CD14-positive monocyte (primary cell): ENCODE measurements at regions not wholly inside any gene's neighbourhood (a gene's known extent, or its start where the extent isn't known, plus 50 kb on each side); places are given as distances from the start of the nearest gene placed in this dataset.
"Not testable (repeated sequence)": the region's sequence is repeated elsewhere in the genome, so short reads cannot be mapped to it uniquely, and the experiment has no call there.

Experiments used
- DNase-seq, 3 donors: peaks; one replicate each; pipeline ENCODE4 v3.0.0-alpha.2; 2011 to 2022
- H2AFZ ChIP-seq: 2 replicates; pipeline ENCODE4 v1.6.0; 2012; ENCODE audit warnings: mild to moderate bottlenecking, low read depth, low read length, inconsistent platforms; ENCODE audit not compliant: insufficient read depth, poor library complexity, severe bottlenecking
- H3K27ac ChIP-seq, 2 donors: 1 replicate in 1 of 2; 2 replicates in 1 of 2; pipeline ENCODE4 v1.5.1; 2012 to 2013; ENCODE audit warnings: low read length in 2 of 2, control low read depth in 1 of 2, inconsistent platforms in 1 of 2, low read depth in 1 of 2, mild to moderate bottlenecking in 1 of 2
- H3K27me3 ChIP-seq, 2 donors: one replicate each; pipeline versions ENCODE4 v1.6.0 to v1.6.1; 2011 to 2013; ENCODE audit warnings: low read length in 2 of 2; ENCODE audit not compliant: control insufficient read depth in 2 of 2, insufficient read depth in 2 of 2
- H3K36me3 ChIP-seq, 2 donors: replicated peaks in 1 of 2; 1 replicate in 1 of 2; 2 replicates in 1 of 2; pipeline versions ENCODE4 v1.5.1 to v1.6.1; 2012 to 2013; ENCODE audit warnings: low read length in 2 of 2, control low read depth in 1 of 2, inconsistent platforms in 1 of 2, mild to moderate bottlenecking in 1 of 2; ENCODE audit not compliant: insufficient read depth in 2 of 2, control insufficient read depth in 1 of 2
- H3K4me1 ChIP-seq, 2 donors: 1 replicate in 1 of 2; 2 replicates in 1 of 2; pipeline versions ENCODE4 v1.5.1 to v1.6.1; 2012 to 2013; ENCODE audit warnings: low read length in 2 of 2, control low read depth in 1 of 2, inconsistent platforms in 1 of 2, mild to moderate bottlenecking in 1 of 2, moderate library complexity in 1 of 2; ENCODE audit not compliant: insufficient read depth in 2 of 2, control insufficient read depth in 1 of 2
- H3K4me2 ChIP-seq: replicated peaks from 2 replicates; pipeline ENCODE3; 2012; ENCODE audit warnings: low read length, moderate library complexity, mild to moderate bottlenecking; ENCODE audit not compliant: poor library complexity, severe bottlenecking; ENCODE audit errors: extremely low read depth
- H3K4me3 ChIP-seq, 3 experiments: fragments of 200-600 bp in 1 of 3; sonication (generic) in 1 of 3; replicated peaks in 1 of 3; 1 replicate in 2 of 3; 2 replicates in 1 of 3; pipeline ENCODE4 v1.5.1; 2011 to 2013; ENCODE audit warnings: low read length in 3 of 3, mild to moderate bottlenecking in 3 of 3, control low read depth in 2 of 3, low read depth in 2 of 3, inconsistent platforms in 1 of 3, moderate library complexity in 1 of 3
- H3K79me2 ChIP-seq: 2 replicates; pipeline ENCODE4 v1.6.0; 2012; ENCODE audit warnings: mild to moderate bottlenecking, control low read depth, inconsistent platforms, low read length, moderate library complexity; ENCODE audit not compliant: insufficient read depth
- H3K9ac ChIP-seq: 2 replicates; pipeline ENCODE4 v1.6.0; 2017; ENCODE audit warnings: low read length, mild to moderate bottlenecking; ENCODE audit not compliant: insufficient read depth, poor library complexity, severe bottlenecking
- H3K9me3 ChIP-seq, 2 donors: replicated peaks in 1 of 2; 1 replicate in 1 of 2; 2 replicates in 1 of 2; pipeline versions ENCODE4 v1.5.1 to v1.6.1; 2012 to 2013; ENCODE audit warnings: low read length in 2 of 2, control low read depth in 1 of 2; ENCODE audit not compliant: control insufficient read depth in 1 of 2, insufficient read depth in 1 of 2
- H4K20me1 ChIP-seq: 2 replicates; pipeline ENCODE4 v1.6.0; 2012; ENCODE audit warnings: mild to moderate bottlenecking, low read length, control low read depth, moderate library complexity; ENCODE audit not compliant: insufficient read depth
- H3K27ac Mint-ChIP-seq, 7 donors: one replicate each; pipeline ENCODE4 v1.8.0; 2020; ENCODE audit warnings: mild to moderate bottlenecking in 7 of 7, mixed read lengths in 7 of 7, moderate library complexity in 6 of 7, inconsistent platforms in 2 of 7
- H3K27me3 Mint-ChIP-seq, 3 donors: one replicate each; pipeline ENCODE4 v1.8.0; 2021 to 2022; ENCODE audit warnings: low read depth in 3 of 3, mild to moderate bottlenecking in 3 of 3, mixed read lengths in 3 of 3, moderate library complexity in 3 of 3, inconsistent platforms in 1 of 3
- H3K36me3 Mint-ChIP-seq, 2 donors: one replicate each; pipeline ENCODE4 v1.8.0; 2020; ENCODE audit warnings: mixed read lengths in 2 of 2, inconsistent platforms in 1 of 2, mild to moderate bottlenecking in 1 of 2
- H3K4me1 Mint-ChIP-seq: one replicate; pipeline ENCODE4 v1.8.0; 2020; ENCODE audit warnings: mild to moderate bottlenecking, mixed read lengths
- H3K4me3 Mint-ChIP-seq, 2 donors: one replicate each; pipeline ENCODE4 v1.8.0; 2020; ENCODE audit warnings: mild to moderate bottlenecking in 2 of 2, mixed read lengths in 2 of 2, moderate library complexity in 1 of 2
- H3K9me3 Mint-ChIP-seq, 7 donors: one replicate each; pipeline ENCODE4 v1.8.0; 2020 to 2022; ENCODE audit warnings: mixed read lengths in 7 of 7, mild to moderate bottlenecking in 6 of 7, moderate library complexity in 6 of 7, inconsistent platforms in 2 of 7
- WGBS: methylation state at CpG from one replicate; pipeline ENCODE4 v1.1.5; 2013; ENCODE audit warnings: missing lambda C conversion rate; ENCODE audit not compliant: insufficient coverage; 5-methylcytosine and 5-hydroxymethylcytosine counted together
- intact Hi-C, 2 donors: fragments of 100-400 bp; cut with micrococcal nuclease; formaldehyde crosslinking; loops; one replicate each; pipeline versions ENCODE4 v1.15.0 to v1.15.1; 2023
- TF ChIP-seq, protein P1 (sequence below): fragments of 200-600 bp; IDR thresholded peaks from one replicate; pipeline ENCODE4 v1.8.0; 2022; ENCODE audit warnings: antibody characterized with exemption, mild to moderate bottlenecking

DNA sequence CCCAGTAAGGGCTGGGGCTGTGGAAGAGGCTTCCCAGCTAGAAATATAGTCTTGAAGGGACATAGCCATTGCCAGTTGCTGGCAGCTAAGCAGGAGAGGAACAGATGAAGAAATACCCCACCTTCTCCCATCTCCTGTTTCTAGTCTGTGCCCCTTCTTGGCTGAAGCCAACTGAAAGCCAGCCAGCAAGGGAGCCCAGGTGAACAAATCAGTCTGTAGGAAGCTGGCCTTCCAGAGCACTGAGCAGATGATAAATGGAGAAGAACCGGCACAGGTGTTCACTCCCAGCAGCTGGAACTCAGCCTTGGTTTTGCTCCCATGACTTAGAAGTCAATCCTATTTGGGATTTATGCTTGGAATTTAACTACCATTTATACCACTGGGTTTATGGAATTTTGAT lies 69.2 kb upstream of the DHX40 start:
- intact Hi-C loops, result no loop called here
- Mint-ChIP-seq H3K27me3 (peaks cover 1 to 2% (median 1%) of the 10 kb centered on the region in 3 donors), H3K4me1 (no peaks in the 10 kb centered on the region), H3K4me3 (no peak overlapping the region), H3K9me3 (peaks cover 0 to 2% (median 0%) of the 10 kb centered on the region in 7 donors), H3K36me3 (no peaks in the 10 kb centered on the region), H3K27ac (no peak overlapping the region)
- Histone ChIP-seq H3K27me3 (no peaks in the 10 kb centered on the region), H4K20me1 (no peaks in the 10 kb centered on the region), H3K9me3 (no peaks in the 10 kb centered on the region), H3K4me2 (no peak overlapping the region), H3K79me2 (no peaks in the 10 kb centered on the region), H2AFZ (no peak overlapping the region), H3K4me3 (no peak overlapping the region), H3K4me1 (no peaks in the 10 kb centered on the region), H3K36me3 (no peaks in the 10 kb centered on the region), H3K27ac (no peak overlapping the region), H3K9ac (no peak overlapping the region)
- TF ChIP-seq, protein P1, sequence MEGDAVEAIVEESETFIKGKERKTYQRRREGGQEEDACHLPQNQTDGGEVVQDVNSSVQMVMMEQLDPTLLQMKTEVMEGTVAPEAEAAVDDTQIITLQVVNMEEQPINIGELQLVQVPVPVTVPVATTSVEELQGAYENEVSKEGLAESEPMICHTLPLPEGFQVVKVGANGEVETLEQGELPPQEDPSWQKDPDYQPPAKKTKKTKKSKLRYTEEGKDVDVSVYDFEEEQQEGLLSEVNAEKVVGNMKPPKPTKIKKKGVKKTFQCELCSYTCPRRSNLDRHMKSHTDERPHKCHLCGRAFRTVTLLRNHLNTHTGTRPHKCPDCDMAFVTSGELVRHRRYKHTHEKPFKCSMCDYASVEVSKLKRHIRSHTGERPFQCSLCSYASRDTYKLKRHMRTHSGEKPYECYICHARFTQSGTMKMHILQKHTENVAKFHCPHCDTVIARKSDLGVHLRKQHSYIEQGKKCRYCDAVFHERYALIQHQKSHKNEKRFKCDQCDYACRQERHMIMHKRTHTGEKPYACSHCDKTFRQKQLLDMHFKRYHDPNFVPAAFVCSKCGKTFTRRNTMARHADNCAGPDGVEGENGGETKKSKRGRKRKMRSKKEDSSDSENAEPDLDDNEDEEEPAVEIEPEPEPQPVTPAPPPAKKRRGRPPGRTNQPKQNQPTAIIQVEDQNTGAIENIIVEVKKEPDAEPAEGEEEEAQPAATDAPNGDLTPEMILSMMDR, result no peak
- no peak for DNase-seq
- no CpG with 5 or more reads among the region's 1 CpG for WGBS

DNA sequence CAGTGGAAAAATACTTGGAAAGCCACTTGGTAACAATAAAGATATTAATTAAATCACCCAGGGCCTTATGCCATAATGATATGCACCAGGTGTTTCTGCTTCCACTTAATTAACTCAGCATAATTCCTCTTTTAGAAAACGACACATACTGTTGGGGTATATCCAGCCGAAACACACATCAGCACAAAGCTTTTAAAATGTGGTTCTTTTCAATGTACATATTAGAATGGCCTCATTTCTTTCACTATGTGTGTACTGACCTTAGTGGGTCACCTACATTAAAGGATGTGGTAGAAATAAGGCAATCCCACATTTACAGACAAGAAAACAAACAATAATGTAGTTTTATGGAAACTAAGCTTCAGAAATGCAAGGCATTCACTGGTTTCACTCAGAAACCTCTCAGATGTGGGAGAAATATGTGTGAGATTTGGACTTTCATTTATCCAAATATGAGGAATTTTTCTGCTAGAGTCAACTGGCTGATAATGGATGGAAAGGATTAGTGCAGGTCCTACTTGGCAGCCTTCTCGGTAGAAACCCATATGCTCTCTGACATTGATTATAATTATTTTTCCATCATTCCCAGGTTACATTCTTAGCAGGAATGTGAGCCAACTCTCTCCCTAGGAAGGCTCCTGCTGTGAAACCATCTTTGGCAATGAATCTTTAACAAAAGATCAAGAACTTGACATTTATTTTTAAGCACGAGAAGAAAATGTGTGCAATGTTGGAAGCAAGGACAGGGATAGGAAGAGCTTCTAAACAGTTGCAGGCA lies 66.7 kb upstream of the DHX40 start:
- H4K20me1 ChIP-seq, result no peaks in the 10 kb centered on the region
- WGBS, result no CpG with 5 or more reads among the region's 4 CpGs
- Mint-ChIP-seq H3K4me3 (no peak overlapping the region), H3K9me3 (peaks cover 0 to 2% (median 0%) of the 10 kb centered on the region in 7 donors), H3K27ac (no peak overlapping the region), H3K4me1 (no peaks in the 10 kb centered on the region), H3K27me3 (peaks cover 1 to 3% (median 2%) of the 10 kb centered on the region in 3 donors), H3K36me3 (no peaks in the 10 kb centered on the region)
- no peak for DNase-seq
- no peak overlapping the region for H3K4me3 ChIP-seq
- TF ChIP-seq, protein P1, result no peak
- no peaks in the 10 kb centered on the region for H3K4me1 ChIP-seq
- H2AFZ ChIP-seq, result no peak overlapping the region
- no peak overlapping the region for H3K27ac ChIP-seq
- no peak overlapping the region for H3K4me2 ChIP-seq
- H3K36me3 ChIP-seq, result no peaks in the 10 kb centered on the region
- H3K27me3 ChIP-seq, result no peaks in the 10 kb centered on the region
- H3K79me2 ChIP-seq, result no peaks in the 10 kb centered on the region
- no peaks in the 10 kb centered on the region for H3K9me3 ChIP-seq
- no peak overlapping the region for H3K9ac ChIP-seq
- intact Hi-C loops, result no loop called here

DNA sequence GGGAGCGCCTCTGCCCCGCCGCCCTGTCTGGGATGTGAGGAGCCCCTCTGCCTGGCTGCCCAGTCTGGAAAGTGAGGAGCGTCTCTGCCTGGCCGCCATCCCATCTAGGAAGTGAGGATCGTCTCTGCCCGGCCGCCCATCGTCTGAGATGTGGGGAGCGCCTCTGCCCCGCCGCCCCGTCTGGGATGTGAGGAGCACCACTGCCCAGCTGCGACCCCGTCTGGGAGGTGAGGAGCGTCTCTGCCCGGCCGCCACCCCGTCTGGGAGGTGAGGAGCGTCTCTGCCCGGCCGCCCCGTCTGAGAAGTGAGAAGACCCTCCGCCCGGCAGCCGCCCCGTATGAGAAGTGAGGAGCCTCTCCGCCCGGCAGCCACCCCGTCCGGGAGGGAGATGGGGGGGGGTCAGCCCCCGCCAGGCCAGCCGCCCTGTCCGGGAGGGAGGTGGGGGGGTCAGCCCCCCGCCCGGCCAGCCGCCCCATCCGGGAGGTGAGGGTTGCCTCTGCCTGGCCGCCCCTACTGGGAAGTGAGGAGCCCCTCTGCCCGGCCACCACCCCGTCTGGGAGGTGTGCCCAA lies 65.2 kb upstream of the DHX40 start:
- intact Hi-C loops, H3K27ac Mint-ChIP-seq, H2AFZ ChIP-seq, H3K4me3 ChIP-seq, H3K36me3 ChIP-seq, H3K9me3 ChIP-seq, H3K36me3 Mint-ChIP-seq, H3K79me2 ChIP-seq, H3K9me3 Mint-ChIP-seq, H4K20me1 ChIP-seq, H3K9ac ChIP-seq, DNase-seq, H3K27ac ChIP-seq, H3K4me1 ChIP-seq, H3K4me1 Mint-ChIP-seq, H3K4me3 Mint-ChIP-seq, H3K27me3 ChIP-seq, H3K27me3 Mint-ChIP-seq, H3K4me2 ChIP-seq: not testable (repeated sequence)
- 95% methylated on average over 8 of the region's 41 CpGs for WGBS
